ENCODE measurements at regions not wholly inside any gene's neighbourhood (a gene's known extent, or its start where the extent isn't known, plus 50 kb on each side); places are given as distances from the start of the nearest gene placed in this dataset.

DNA sequence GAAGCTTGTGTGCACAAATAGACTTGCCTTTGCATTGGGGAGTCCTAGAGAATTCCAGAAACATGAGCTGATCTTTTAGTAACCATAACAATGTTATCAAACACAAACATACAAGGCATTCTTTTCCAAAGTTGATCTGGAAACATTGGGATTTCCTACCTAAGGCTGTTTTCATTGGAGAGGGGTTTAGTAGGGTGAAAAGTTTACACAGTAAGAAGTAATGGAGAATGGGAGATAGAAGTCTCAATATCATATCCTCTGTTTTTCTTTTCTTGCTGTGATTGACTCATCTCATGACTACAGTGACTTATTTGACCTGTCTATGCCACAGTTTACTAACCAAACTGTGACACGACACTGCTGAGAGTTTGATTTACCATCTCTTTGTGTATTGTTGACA is 65.6 kb upstream of the PLA2G4A start:
- TF ChIP-seq NKRF (conservative IDR thresholded peaks at IDR 0.05) (no peak), USF1 (IDR thresholded peaks at IDR 0.05; ENCODE audit: borderline replicate concordance, extremely low read length, insufficient read depth, low read depth, low read length) (no peak), CEBPB (IDR thresholded peaks at IDR 0.05; ENCODE audit: borderline replicate concordance in 1 of 2, low read depth in 2 of 2, low read length in 2 of 2) (no peak)
